ENCODE measurements at regions not wholly inside any gene's neighbourhood (a gene's known extent, or its start where the extent isn't known, plus 50 kb on each side); places are given as distances from the start of the nearest gene placed in this dataset.

DNA sequence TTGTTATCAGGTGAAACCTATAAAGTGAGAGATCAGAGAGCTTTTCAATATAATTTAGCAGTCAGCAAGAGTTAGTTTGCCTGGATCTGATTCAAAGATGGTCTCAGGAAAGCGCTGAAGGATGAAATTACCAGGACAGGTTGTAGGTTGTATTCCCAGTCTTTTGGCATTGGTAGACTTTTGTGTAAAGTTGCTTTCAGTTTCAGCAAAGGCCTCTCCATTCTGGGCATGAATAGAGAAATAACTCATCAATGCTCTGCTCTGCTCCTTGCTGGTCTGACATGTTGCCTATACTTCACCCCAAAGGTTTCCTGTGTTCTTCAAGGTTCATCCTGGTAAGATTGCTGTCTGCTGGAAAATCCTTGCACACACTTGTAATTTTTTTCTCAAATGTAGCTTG is 714.8 kb downstream of the EPM2A start:
- CTCF ChIA-PET: no interaction called here
- no peak for TF ChIP-seq EZH2 (IDR thresholded peaks at IDR 0.05; ENCODE audit: borderline replicate concordance, low read depth, low read length, poor library complexity, severe bottlenecking)
- TF ChIP-seq, protein P1, sequence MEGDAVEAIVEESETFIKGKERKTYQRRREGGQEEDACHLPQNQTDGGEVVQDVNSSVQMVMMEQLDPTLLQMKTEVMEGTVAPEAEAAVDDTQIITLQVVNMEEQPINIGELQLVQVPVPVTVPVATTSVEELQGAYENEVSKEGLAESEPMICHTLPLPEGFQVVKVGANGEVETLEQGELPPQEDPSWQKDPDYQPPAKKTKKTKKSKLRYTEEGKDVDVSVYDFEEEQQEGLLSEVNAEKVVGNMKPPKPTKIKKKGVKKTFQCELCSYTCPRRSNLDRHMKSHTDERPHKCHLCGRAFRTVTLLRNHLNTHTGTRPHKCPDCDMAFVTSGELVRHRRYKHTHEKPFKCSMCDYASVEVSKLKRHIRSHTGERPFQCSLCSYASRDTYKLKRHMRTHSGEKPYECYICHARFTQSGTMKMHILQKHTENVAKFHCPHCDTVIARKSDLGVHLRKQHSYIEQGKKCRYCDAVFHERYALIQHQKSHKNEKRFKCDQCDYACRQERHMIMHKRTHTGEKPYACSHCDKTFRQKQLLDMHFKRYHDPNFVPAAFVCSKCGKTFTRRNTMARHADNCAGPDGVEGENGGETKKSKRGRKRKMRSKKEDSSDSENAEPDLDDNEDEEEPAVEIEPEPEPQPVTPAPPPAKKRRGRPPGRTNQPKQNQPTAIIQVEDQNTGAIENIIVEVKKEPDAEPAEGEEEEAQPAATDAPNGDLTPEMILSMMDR (conservative IDR thresholded peaks at IDR 0.05; ENCODE audit: low read depth, low read length): no peak
- H3K4me1 ChIP-seq (ENCODE audit: insufficient read depth, low read length, poor library complexity, severe bottlenecking): peaks cover 16% of the 10 kb centered on the region
- no peak overlapping the region for H3K4me3 ChIP-seq (ENCODE audit: low read depth, low read length, poor library complexity, severe bottlenecking)
- no peaks in the 10 kb centered on the region for H3K9me3 ChIP-seq (ENCODE audit: low read depth, low read length, poor library complexity, severe bottlenecking)
- POLR2A ChIA-PET (ENCODE audit: low non-redundant PET): no interaction called here
- BruUV-seq (replicated peaks): no TSS peak
- no peaks in the 10 kb centered on the region for H3K36me3 ChIP-seq (ENCODE audit: insufficient read depth, low read length, poor library complexity, severe bottlenecking)
- no peak for DNase-seq (ENCODE audit: low spot score)
- intact Hi-C loops (cut with micrococcal nuclease; ENCODE audit: unreplicated experiment): no loop called here
- H3K27me3 ChIP-seq (replicated peaks; ENCODE audit: insufficient read depth, low read depth, low read length, poor library complexity): no peaks in the 10 kb centered on the region
- H3K27ac ChIP-seq (ENCODE audit: low read depth, low read length, poor library complexity, severe bottlenecking): no peak overlapping the region

DNA sequence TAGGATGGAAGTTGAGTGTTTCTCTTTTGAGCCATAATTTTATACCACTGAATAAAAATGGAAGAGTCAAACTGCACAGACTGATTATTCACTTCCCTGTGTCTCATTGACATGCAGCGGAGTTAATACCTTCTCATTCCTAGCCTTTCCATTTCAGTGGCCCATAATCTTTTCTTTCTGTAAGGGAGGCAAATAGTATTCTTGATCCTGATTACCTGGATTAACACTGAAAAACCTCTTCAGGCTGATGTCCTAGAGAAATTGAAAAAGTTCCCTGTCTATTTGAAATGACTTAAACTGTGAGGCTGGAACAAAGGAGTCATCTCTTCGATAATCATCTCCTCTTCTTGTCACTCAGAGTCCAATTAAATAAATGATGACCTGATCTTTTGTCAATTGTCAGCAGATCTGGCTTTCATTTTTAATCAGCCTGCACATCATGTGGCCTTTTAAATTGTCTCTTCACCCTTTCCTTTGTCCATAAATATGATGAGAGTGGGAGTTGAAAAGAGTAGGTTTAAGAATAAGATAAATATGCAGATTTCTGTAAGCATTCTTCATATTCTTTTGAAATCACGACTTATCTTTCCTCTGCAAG is 713.0 kb downstream of the EPM2A start:
- Histone ChIP-seq H3K27ac (ENCODE audit: low read depth, low read length, poor library complexity, severe bottlenecking) (no peak overlapping the region), H3K36me3 (ENCODE audit: insufficient read depth, low read length, poor library complexity, severe bottlenecking) (no peaks in the 10 kb centered on the region), H3K9me3 (ENCODE audit: low read depth, low read length, poor library complexity, severe bottlenecking) (no peaks in the 10 kb centered on the region), H3K4me1 (ENCODE audit: insufficient read depth, low read length, poor library complexity, severe bottlenecking) (peaks cover 18% of the 10 kb centered on the region), H3K4me3 (ENCODE audit: low read depth, low read length, poor library complexity, severe bottlenecking) (no peak overlapping the region), H3K27me3 (replicated peaks; ENCODE audit: insufficient read depth, low read depth, low read length, poor library complexity) (no peaks in the 10 kb centered on the region)
- DNase-seq (ENCODE audit: low spot score): no peak
- POLR2A ChIA-PET (ENCODE audit: low non-redundant PET): no interaction called here
- CTCF ChIA-PET: no interaction called here
- no TSS peak for BruUV-seq (replicated peaks)
- TF ChIP-seq EZH2 (IDR thresholded peaks at IDR 0.05; ENCODE audit: borderline replicate concordance, low read depth, low read length, poor library complexity, severe bottlenecking): no peak
- TF ChIP-seq, protein P1 (conservative IDR thresholded peaks at IDR 0.05; ENCODE audit: low read depth, low read length): no peak
- intact Hi-C loops (cut with micrococcal nuclease; ENCODE audit: unreplicated experiment): no loop called here

DNA sequence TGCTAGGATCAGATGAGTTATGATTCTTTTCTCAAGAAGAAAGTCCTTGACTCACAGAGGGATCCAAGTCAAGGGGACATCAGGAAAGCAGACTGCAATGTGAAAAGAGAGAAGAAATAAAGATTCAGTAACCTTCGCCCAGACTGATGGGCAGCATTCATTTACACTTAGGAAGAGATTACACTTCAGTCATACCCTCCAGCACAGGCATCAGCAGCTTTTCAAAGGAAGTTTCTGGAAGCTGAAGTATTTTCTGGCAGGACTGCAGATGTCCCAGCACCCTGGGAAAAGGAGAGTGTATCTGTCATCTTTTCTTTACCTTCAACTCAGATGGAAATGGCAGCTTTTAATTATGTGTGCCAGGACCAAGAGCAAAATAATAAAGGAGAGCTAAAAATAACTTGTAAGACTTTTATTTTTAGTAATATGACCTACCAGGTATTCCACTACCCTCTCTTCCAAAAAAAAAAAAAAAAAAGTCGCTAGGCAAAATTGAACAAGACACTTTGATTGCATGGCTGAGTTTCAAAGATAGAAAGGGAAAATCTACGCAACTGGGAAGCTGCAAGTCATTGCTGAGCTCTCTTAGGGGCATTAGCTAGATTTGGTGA is 712.1 kb downstream of the EPM2A start:
- POLR2A ChIA-PET (ENCODE audit: low non-redundant PET): no interaction called here
- no peak for DNase-seq (ENCODE audit: low spot score)
- BruUV-seq (replicated peaks): no TSS peak
- H3K27me3 ChIP-seq (replicated peaks; ENCODE audit: insufficient read depth, low read depth, low read length, poor library complexity): no peaks in the 10 kb centered on the region
- no peak overlapping the region for H3K27ac ChIP-seq (ENCODE audit: low read depth, low read length, poor library complexity, severe bottlenecking)
- TF ChIP-seq EZH2 (IDR thresholded peaks at IDR 0.05; ENCODE audit: borderline replicate concordance, low read depth, low read length, poor library complexity, severe bottlenecking): no peak
- TF ChIP-seq, protein P1 (conservative IDR thresholded peaks at IDR 0.05; ENCODE audit: low read depth, low read length): no peak
- CTCF ChIA-PET: no interaction called here
- H3K4me1 ChIP-seq (ENCODE audit: insufficient read depth, low read length, poor library complexity, severe bottlenecking): peaks cover 27% of the 10 kb centered on the region
- intact Hi-C loops (cut with micrococcal nuclease; ENCODE audit: unreplicated experiment): no loop called here
- H3K9me3 ChIP-seq (ENCODE audit: low read depth, low read length, poor library complexity, severe bottlenecking): no peaks in the 10 kb centered on the region
- H3K4me3 ChIP-seq (ENCODE audit: low read depth, low read length, poor library complexity, severe bottlenecking): no peak overlapping the region
- no peaks in the 10 kb centered on the region for H3K36me3 ChIP-seq (ENCODE audit: insufficient read depth, low read length, poor library complexity, severe bottlenecking)
